H9 (cell line): ENCODE measurements at regions not wholly inside any gene's neighbourhood (a gene's known extent, or its start where the extent isn't known, plus 50 kb on each side); places are given as distances from the start of the nearest gene placed in this dataset.

Experiments
- DNase-seq: peaks from one replicate; pipeline ENCODE4 v3.0.0-alpha.2; 2017
- H2AFZ ChIP-seq: one replicate; pipeline ENCODE4 v1.6.1; 2013; ENCODE audit warnings: mild to moderate bottlenecking, low read length, control low read depth, moderate library complexity
- H2AK5ac ChIP-seq: 2 replicates; pipeline ENCODE4 v1.6.1; 2013; ENCODE audit warnings: low read length, control low read depth, mixed read lengths; ENCODE audit not compliant: insufficient read length
- H2BK120ac ChIP-seq: one replicate; pipeline ENCODE4 v1.6.1; 2013; ENCODE audit warnings: low read depth, mild to moderate bottlenecking, low read length, control low read depth, inconsistent platforms; ENCODE audit not compliant: poor library complexity, severe bottlenecking
- H2BK12ac ChIP-seq: 2 replicates; pipeline ENCODE4 v1.6.1; 2013; ENCODE audit warnings: low read length, control low read depth, mixed read lengths, low read depth; ENCODE audit not compliant: insufficient read length
- H2BK15ac ChIP-seq: 2 replicates; pipeline ENCODE4 v1.6.1; 2013; ENCODE audit warnings: low read depth, low read length, control low read depth
- H2BK20ac ChIP-seq: one replicate; pipeline ENCODE4 v1.6.1; 2013; ENCODE audit warnings: low read depth, mild to moderate bottlenecking, low read length, control low read depth, inconsistent platforms; ENCODE audit not compliant: poor library complexity, severe bottlenecking
- H2BK5ac ChIP-seq: 2 replicates; pipeline ENCODE4 v1.6.1; 2013; ENCODE audit warnings: low read length, control low read depth, mixed read lengths; ENCODE audit not compliant: insufficient read length
- H3K14ac ChIP-seq: 2 replicates; pipeline ENCODE4 v1.6.1; 2013; ENCODE audit warnings: low read length, control low read depth; ENCODE audit not compliant: insufficient read depth
- H3K18ac ChIP-seq: 2 replicates; pipeline ENCODE4 v1.6.1; 2013; ENCODE audit warnings: low read depth, mild to moderate bottlenecking, mixed read lengths, low read length, control low read depth; ENCODE audit not compliant: insufficient read length
- H3K23ac ChIP-seq: 2 replicates; pipeline ENCODE4 v1.6.1; 2013; ENCODE audit warnings: low read length, control low read depth, mixed read lengths, low read depth; ENCODE audit not compliant: insufficient read length
- H3K23me2 ChIP-seq: 2 replicates; pipeline ENCODE4 v1.6.1; 2013; ENCODE audit warnings: low read depth, mild to moderate bottlenecking, mixed read lengths, low read length, control low read depth; ENCODE audit not compliant: insufficient read length, poor library complexity, severe bottlenecking
- H3K27ac ChIP-seq: 2 replicates; pipeline ENCODE4 v1.5.1; 2013; ENCODE audit warnings: low read length, control low read depth, mixed read lengths, low read depth; ENCODE audit not compliant: insufficient read length
- H3K27me3 ChIP-seq: 2 replicates; pipeline ENCODE4 v1.6.1; 2013; ENCODE audit warnings: low read length, control low read depth, inconsistent platforms; ENCODE audit not compliant: insufficient read depth
- H3K4ac ChIP-seq: 2 replicates; pipeline ENCODE4 v1.6.1; 2013; ENCODE audit warnings: low read depth, mild to moderate bottlenecking, control low read depth, inconsistent platforms, low read length, moderate library complexity
- H3K4me1 ChIP-seq: 2 replicates; pipeline ENCODE4 v1.6.1; 2013; ENCODE audit warnings: low read length, control low read depth, inconsistent platforms; ENCODE audit not compliant: insufficient read depth
- H3K4me2 ChIP-seq: 2 replicates; pipeline ENCODE4 v1.6.1; 2013; ENCODE audit warnings: low read length, control low read depth, mixed read lengths; ENCODE audit not compliant: insufficient read length, insufficient read depth
- H3K56ac ChIP-seq: 2 replicates; pipeline ENCODE4 v1.6.1; 2013; ENCODE audit warnings: low read depth, mild to moderate bottlenecking, mixed read lengths, low read length, control low read depth; ENCODE audit not compliant: insufficient read length
- H3K79me1 ChIP-seq: 2 replicates; pipeline ENCODE4 v1.6.1; 2013; ENCODE audit warnings: low read depth, mild to moderate bottlenecking, moderate library complexity, low read length, control low read depth, inconsistent platforms; ENCODE audit not compliant: insufficient read depth, poor library complexity, severe bottlenecking
- H3K79me2 ChIP-seq: 2 replicates; pipeline ENCODE4 v1.6.1; 2013; ENCODE audit warnings: low read length, control low read depth, inconsistent platforms; ENCODE audit not compliant: insufficient read depth
- H3K9ac ChIP-seq: 2 replicates; pipeline ENCODE4 v1.6.1; 2013; ENCODE audit warnings: low read length, control low read depth, mixed read lengths; ENCODE audit not compliant: insufficient read length; ENCODE audit errors: extremely low read depth
- H3K9me3 ChIP-seq: one replicate; pipeline ENCODE4 v1.6.1; 2013; ENCODE audit warnings: low read depth, low read length, inconsistent platforms; ENCODE audit not compliant: control insufficient read depth
- H3T11ph ChIP-seq: one replicate; pipeline ENCODE4 v1.6.1; 2013; ENCODE audit warnings: mild to moderate bottlenecking, low read length, control low read depth, inconsistent platforms
- H4K20me1 ChIP-seq: one replicate; pipeline ENCODE4 v1.6.1; 2013; ENCODE audit not compliant: control insufficient read depth, insufficient read length, insufficient read depth
- H4K5ac ChIP-seq: 2 replicates; pipeline ENCODE4 v1.6.1; 2013; ENCODE audit warnings: low read depth, mild to moderate bottlenecking, mixed read lengths, low read length, control low read depth; ENCODE audit not compliant: insufficient read length
- H4K8ac ChIP-seq: replicated peaks from 2 replicates; pipeline ENCODE4 v1.6.1; 2013; ENCODE audit warnings: low read length, control low read depth, mixed read lengths, low read depth; ENCODE audit not compliant: insufficient read length
- H4K91ac ChIP-seq: 2 replicates; pipeline ENCODE4 v1.6.1; 2013; ENCODE audit warnings: low read depth, mild to moderate bottlenecking, moderate library complexity, mixed read lengths, low read length, control low read depth; ENCODE audit not compliant: insufficient read length
- H3K27ac Mint-ChIP-seq, 3 experiments: 2 replicates in 2 of 3; 3 replicates in 1 of 3; pipeline ENCODE4 v1.8.0; 2020 to 2021; ENCODE audit warnings: mixed read lengths in 3 of 3, mild to moderate bottlenecking in 1 of 3, moderate library complexity in 1 of 3
- H3K27me3 Mint-ChIP-seq: 2 replicates; pipeline ENCODE4 v1.8.0; 2021; ENCODE audit warnings: low read depth, mild to moderate bottlenecking, moderate library complexity, mixed read lengths
- H3K36me3 Mint-ChIP-seq, 3 experiments: 2 replicates in 2 of 3; 3 replicates in 1 of 3; pipeline ENCODE4 v1.8.0; 2020 to 2021; ENCODE audit warnings: low read depth in 3 of 3, mixed read lengths in 3 of 3; ENCODE audit not compliant: insufficient read depth in 1 of 3
- H3K4me1 Mint-ChIP-seq, 2 experiments: 2 replicates each; pipeline ENCODE4 v1.8.0; 2020; ENCODE audit warnings: mixed read lengths in 2 of 2
- H3K4me3 Mint-ChIP-seq, 2 experiments: 2 replicates in 1 of 2; 3 replicates in 1 of 2; pipeline ENCODE4 v1.8.0; 2020 to 2021; ENCODE audit warnings: mild to moderate bottlenecking in 2 of 2, mixed read lengths in 2 of 2, moderate library complexity in 1 of 2
- H3K9me3 Mint-ChIP-seq, 2 experiments: 2 replicates in 1 of 2; 3 replicates in 1 of 2; pipeline ENCODE4 v1.8.0; 2020; ENCODE audit warnings: mild to moderate bottlenecking in 2 of 2, mixed read lengths in 2 of 2, moderate library complexity in 1 of 2
- WGBS: extraction: QIAGEN DNeasy Blood & Tissue Kit; methylation state at CpG from one replicate; pipeline ENCODE4 v1.1.7; 2013; ENCODE audit warnings: missing lambda C conversion rate, low lambda C conversion rate, mixed read lengths; ENCODE audit not compliant: insufficient read length; ENCODE audit errors: extremely low coverage; 5-methylcytosine and 5-hydroxymethylcytosine counted together
- TF ChIP-seq, protein P1 (sequence below): fragments of 200-600 bp; sonication (generic); conservative IDR thresholded peaks from 3 replicates; pipeline ENCODE4 v1.8.0; 2021; ENCODE audit warnings: antibody characterized with exemption, mild to moderate bottlenecking

DNA sequence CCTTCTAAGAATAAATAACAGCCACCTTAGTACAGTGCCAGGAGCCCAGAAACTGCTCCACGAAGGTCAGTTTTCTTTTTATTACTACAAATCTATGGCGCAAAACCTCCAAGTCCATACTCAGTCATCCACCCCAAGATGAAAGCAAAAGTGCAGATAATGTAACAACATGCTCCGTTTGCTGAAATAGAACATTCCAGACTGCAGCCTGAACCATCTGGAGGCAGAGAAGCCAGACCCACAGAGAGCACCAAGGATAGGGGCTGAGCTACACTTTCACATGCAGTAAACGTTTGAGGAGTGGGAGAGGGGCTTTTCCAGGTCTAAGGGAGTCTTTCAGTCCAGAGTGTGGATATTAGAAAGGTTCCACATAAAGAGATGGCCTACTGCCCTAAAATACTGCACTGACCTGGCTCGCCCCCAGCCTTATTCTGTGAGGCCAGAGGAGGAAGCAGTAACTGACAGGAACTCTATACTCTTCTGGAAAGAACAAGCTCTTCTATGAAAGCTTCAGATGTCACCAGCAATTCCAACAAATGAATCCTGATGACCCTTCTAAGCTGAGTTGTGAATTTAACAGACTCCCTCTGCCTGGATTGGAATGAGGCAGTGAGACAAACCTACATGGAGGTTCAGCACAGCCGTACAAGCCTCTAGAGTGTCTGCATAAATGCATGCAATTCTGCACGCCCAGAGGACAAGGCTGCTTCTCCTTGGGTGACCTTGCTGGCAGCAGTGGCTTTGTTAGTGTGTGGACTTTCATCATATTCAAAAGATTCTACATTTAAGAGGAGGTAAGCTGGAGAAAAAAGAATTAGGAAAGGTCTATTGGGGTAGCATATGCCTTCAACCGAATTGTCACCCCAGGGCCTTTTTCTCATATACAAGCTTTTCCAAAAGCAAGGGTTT is 153.9 kb upstream of the EGLN3 start:
- no peak overlapping the region for H3K4me2 ChIP-seq
- no peak overlapping the region for H3K18ac ChIP-seq
- no peak overlapping the region for H3K27ac Mint-ChIP-seq
- no peaks in the 10 kb centered on the region for H3K9me3 ChIP-seq
- TF ChIP-seq, protein P1, sequence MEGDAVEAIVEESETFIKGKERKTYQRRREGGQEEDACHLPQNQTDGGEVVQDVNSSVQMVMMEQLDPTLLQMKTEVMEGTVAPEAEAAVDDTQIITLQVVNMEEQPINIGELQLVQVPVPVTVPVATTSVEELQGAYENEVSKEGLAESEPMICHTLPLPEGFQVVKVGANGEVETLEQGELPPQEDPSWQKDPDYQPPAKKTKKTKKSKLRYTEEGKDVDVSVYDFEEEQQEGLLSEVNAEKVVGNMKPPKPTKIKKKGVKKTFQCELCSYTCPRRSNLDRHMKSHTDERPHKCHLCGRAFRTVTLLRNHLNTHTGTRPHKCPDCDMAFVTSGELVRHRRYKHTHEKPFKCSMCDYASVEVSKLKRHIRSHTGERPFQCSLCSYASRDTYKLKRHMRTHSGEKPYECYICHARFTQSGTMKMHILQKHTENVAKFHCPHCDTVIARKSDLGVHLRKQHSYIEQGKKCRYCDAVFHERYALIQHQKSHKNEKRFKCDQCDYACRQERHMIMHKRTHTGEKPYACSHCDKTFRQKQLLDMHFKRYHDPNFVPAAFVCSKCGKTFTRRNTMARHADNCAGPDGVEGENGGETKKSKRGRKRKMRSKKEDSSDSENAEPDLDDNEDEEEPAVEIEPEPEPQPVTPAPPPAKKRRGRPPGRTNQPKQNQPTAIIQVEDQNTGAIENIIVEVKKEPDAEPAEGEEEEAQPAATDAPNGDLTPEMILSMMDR: no peak
- H2AK5ac ChIP-seq: no peak overlapping the region
- no peak overlapping the region for H2BK12ac ChIP-seq
- no peak overlapping the region for H3K4me3 Mint-ChIP-seq
- H3K14ac ChIP-seq: no peak overlapping the region
- H3T11ph ChIP-seq: no peak overlapping the region
- no peak overlapping the region for H2BK15ac ChIP-seq
- H2BK20ac ChIP-seq: no peak overlapping the region
- no peaks in the 10 kb centered on the region for H3K23me2 ChIP-seq
- H2AFZ ChIP-seq: no peak overlapping the region
- no peak overlapping the region for H3K27ac ChIP-seq
- no peak overlapping the region for H3K23ac ChIP-seq
- no peak overlapping the region for H4K5ac ChIP-seq
- H3K56ac ChIP-seq: no peak overlapping the region
- no peaks in the 10 kb centered on the region for H3K9me3 Mint-ChIP-seq
- H3K36me3 Mint-ChIP-seq: no peaks in the 10 kb centered on the region
- H2BK120ac ChIP-seq: no peak overlapping the region
- no CpG with 5 or more reads among the region's 8 CpGs for WGBS
- H3K79me1 ChIP-seq: no peaks in the 10 kb centered on the region
- H2BK5ac ChIP-seq: no peak overlapping the region
- no peaks in the 10 kb centered on the region for H3K4me1 Mint-ChIP-seq
- no peak overlapping the region for H4K8ac ChIP-seq
- H3K9ac ChIP-seq: no peak overlapping the region
- no peak for DNase-seq
- no peaks in the 10 kb centered on the region for H3K27me3 Mint-ChIP-seq
- no peaks in the 10 kb centered on the region for H3K4me1 ChIP-seq
- no peaks in the 10 kb centered on the region for H3K79me2 ChIP-seq
- H4K20me1 ChIP-seq: no peaks in the 10 kb centered on the region
- no peaks in the 10 kb centered on the region for H3K27me3 ChIP-seq
- H3K4ac ChIP-seq: no peak overlapping the region
- no peak overlapping the region for H4K91ac ChIP-seq
